Hepatocyte (in vitro differentiated cells): ENCODE measurements at regions not wholly inside any gene's neighbourhood (a gene's known extent, or its start where the extent isn't known, plus 50 kb on each side); places are given as distances from the start of the nearest gene placed in this dataset.

Source experiments
- EZH2 ChIP-seq: fragments of 200-600 bp; sonication (generic); IDR thresholded peaks from 2 replicates; pipeline ENCODE4 v1.6.1; 2016; ENCODE audit warnings: antibody characterized with exemption, mild to moderate bottlenecking, borderline replicate concordance
- TF ChIP-seq, protein P1 (sequence below): fragments of 200-600 bp; sonication (generic); IDR thresholded peaks from 2 replicates; pipeline ENCODE4 v1.5.1; 2016; ENCODE audit warnings: antibody characterized with exemption, mild to moderate bottlenecking; ENCODE audit not compliant: poor library complexity

- TF ChIP-seq, protein P1, sequence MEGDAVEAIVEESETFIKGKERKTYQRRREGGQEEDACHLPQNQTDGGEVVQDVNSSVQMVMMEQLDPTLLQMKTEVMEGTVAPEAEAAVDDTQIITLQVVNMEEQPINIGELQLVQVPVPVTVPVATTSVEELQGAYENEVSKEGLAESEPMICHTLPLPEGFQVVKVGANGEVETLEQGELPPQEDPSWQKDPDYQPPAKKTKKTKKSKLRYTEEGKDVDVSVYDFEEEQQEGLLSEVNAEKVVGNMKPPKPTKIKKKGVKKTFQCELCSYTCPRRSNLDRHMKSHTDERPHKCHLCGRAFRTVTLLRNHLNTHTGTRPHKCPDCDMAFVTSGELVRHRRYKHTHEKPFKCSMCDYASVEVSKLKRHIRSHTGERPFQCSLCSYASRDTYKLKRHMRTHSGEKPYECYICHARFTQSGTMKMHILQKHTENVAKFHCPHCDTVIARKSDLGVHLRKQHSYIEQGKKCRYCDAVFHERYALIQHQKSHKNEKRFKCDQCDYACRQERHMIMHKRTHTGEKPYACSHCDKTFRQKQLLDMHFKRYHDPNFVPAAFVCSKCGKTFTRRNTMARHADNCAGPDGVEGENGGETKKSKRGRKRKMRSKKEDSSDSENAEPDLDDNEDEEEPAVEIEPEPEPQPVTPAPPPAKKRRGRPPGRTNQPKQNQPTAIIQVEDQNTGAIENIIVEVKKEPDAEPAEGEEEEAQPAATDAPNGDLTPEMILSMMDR: no peak
- no peak for TF ChIP-seq EZH2
Observed at GRCh38 chr1:47617381-47618221, 179.8 kb downstream of the FOXD2 start.
